ENCODE measurements at regions not wholly inside any gene's neighbourhood (a gene's known extent, or its start where the extent isn't known, plus 50 kb on each side); places are given as distances from the start of the nearest gene placed in this dataset.

DNA sequence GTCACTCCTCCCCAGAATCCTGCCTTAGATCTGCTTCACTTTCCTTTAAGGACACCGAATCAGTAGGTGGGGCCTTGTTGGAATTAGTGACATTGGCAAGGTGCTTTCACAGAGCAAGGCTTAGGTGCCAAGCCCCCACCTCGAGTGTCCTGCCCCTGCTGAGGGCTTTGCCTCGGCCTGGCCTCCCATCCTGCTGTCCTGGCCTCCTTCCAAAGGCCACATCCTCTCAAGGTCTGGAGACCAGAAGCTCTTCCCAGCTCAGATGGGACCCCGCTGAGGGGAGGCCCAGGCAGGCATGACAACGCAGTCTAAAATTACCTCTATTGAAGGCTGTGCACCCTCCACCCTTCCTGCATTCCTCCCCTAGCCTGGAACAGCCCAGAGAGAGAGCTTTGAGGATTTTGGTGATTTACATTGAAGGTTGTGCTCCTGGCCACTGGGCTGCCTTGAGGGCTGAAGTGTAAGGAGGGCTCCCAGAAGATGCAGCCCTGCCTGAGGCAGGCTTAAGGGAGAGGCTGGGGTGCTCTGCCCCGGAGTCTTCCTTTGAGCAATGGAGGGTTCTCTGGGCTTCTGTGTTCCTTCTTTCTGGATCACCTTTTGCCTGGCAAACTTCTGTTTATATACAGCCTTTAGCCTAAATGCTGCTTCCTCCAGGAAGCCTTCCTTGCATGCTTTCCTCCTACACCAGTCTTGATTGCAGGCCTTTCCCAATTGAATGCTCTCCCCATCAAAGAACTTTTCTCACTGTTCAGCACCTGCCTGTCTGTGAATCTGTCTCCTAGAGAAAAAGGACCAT is 154.4 kb downstream of the DDX1 start (continued):
- TF ChIP-seq, protein P1, sequence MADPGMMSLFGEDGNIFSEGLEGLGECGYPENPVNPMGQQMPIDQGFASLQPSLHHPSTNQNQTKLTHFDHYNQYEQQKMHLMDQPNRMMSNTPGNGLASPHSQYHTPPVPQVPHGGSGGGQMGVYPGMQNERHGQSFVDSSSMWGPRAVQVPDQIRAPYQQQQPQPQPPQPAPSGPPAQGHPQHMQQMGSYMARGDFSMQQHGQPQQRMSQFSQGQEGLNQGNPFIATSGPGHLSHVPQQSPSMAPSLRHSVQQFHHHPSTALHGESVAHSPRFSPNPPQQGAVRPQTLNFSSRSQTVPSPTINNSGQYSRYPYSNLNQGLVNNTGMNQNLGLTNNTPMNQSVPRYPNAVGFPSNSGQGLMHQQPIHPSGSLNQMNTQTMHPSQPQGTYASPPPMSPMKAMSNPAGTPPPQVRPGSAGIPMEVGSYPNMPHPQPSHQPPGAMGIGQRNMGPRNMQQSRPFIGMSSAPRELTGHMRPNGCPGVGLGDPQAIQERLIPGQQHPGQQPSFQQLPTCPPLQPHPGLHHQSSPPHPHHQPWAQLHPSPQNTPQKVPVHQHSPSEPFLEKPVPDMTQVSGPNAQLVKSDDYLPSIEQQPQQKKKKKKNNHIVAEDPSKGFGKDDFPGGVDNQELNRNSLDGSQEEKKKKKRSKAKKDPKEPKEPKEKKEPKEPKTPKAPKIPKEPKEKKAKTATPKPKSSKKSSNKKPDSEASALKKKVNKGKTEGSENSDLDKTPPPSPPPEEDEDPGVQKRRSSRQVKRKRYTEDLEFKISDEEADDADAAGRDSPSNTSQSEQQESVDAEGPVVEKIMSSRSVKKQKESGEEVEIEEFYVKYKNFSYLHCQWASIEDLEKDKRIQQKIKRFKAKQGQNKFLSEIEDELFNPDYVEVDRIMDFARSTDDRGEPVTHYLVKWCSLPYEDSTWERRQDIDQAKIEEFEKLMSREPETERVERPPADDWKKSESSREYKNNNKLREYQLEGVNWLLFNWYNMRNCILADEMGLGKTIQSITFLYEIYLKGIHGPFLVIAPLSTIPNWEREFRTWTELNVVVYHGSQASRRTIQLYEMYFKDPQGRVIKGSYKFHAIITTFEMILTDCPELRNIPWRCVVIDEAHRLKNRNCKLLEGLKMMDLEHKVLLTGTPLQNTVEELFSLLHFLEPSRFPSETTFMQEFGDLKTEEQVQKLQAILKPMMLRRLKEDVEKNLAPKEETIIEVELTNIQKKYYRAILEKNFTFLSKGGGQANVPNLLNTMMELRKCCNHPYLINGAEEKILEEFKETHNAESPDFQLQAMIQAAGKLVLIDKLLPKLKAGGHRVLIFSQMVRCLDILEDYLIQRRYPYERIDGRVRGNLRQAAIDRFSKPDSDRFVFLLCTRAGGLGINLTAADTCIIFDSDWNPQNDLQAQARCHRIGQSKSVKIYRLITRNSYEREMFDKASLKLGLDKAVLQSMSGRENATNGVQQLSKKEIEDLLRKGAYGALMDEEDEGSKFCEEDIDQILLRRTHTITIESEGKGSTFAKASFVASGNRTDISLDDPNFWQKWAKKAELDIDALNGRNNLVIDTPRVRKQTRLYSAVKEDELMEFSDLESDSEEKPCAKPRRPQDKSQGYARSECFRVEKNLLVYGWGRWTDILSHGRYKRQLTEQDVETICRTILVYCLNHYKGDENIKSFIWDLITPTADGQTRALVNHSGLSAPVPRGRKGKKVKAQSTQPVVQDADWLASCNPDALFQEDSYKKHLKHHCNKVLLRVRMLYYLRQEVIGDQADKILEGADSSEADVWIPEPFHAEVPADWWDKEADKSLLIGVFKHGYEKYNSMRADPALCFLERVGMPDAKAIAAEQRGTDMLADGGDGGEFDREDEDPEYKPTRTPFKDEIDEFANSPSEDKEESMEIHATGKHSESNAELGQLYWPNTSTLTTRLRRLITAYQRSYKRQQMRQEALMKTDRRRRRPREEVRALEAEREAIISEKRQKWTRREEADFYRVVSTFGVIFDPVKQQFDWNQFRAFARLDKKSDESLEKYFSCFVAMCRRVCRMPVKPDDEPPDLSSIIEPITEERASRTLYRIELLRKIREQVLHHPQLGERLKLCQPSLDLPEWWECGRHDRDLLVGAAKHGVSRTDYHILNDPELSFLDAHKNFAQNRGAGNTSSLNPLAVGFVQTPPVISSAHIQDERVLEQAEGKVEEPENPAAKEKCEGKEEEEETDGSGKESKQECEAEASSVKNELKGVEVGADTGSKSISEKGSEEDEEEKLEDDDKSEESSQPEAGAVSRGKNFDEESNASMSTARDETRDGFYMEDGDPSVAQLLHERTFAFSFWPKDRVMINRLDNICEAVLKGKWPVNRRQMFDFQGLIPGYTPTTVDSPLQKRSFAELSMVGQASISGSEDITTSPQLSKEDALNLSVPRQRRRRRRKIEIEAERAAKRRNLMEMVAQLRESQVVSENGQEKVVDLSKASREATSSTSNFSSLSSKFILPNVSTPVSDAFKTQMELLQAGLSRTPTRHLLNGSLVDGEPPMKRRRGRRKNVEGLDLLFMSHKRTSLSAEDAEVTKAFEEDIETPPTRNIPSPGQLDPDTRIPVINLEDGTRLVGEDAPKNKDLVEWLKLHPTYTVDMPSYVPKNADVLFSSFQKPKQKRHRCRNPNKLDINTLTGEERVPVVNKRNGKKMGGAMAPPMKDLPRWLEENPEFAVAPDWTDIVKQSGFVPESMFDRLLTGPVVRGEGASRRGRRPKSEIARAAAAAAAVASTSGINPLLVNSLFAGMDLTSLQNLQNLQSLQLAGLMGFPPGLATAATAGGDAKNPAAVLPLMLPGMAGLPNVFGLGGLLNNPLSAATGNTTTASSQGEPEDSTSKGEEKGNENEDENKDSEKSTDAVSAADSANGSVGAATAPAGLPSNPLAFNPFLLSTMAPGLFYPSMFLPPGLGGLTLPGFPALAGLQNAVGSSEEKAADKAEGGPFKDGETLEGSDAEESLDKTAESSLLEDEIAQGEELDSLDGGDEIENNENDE (IDR thresholded peaks at IDR 0.05; ENCODE audit: insufficient replicate concordance, low read length), result no peak
- TF ChIP-seq SP2 (IDR thresholded peaks at IDR 0.05; ENCODE audit: low read length), result no peak
- TF ChIP-seq RAD21 (IDR thresholded peaks at IDR 0.05 in 1 of 2, conservative IDR thresholded peaks at IDR 0.05 in 1 of 2; ENCODE audit: low read depth in 2 of 2, low read length in 2 of 2), result no peak
- TF ChIP-seq FOSL1 (IDR thresholded peaks at IDR 0.05; ENCODE audit: insufficient read depth, low read depth, low read length), result no peak
- TF ChIP-seq EZH2 (IDR thresholded peaks at IDR 0.05; ENCODE audit: low read depth, low read length, severe bottlenecking), result no peak
- TF ChIP-seq CBX8 (IDR thresholded peaks at IDR 0.05; ENCODE audit: borderline replicate concordance, low read depth, low read length), result no peak
- TF ChIP-seq HDAC2 (IDR thresholded peaks at IDR 0.05; ENCODE audit: borderline replicate concordance in 1 of 2, low read depth in 2 of 2, low read length in 2 of 2), result no peak
- TF ChIP-seq YY1 (IDR thresholded peaks at IDR 0.05; ENCODE audit: low read depth, low read length), result no peak
- TF ChIP-seq BACH1 (IDR thresholded peaks at IDR 0.05; ENCODE audit: low read length), result no peak
- TF ChIP-seq TAF7 (optimal IDR thresholded peaks at IDR 0.05; ENCODE audit: borderline replicate concordance, low read depth, low read length), result no peak
